Endothelial cell of umbilical vein (primary cell): ENCODE measurements at regions not wholly inside any gene's neighbourhood (a gene's known extent, or its start where the extent isn't known, plus 50 kb on each side); places are given as distances from the start of the nearest gene placed in this dataset.

Source experiments
- BruUV-seq: library from RNA; stranded (reverse); fragments of 400-500 nt; replicated peaks from 2 replicates; lab custom pipeline; 2021; lab: Mats Ljungman, UMichigan
- CTCF ChIA-PET: fragments of 300-600, 350-600 bp; sonication (Branson Sonifier 250); formaldehyde crosslinking; loops from one replicate; lab custom pipeline; 2021; ENCODE audit warnings: antibody characterized with exemption, inconsistent platforms; lab: Charles Lee
- POLR2A ChIA-PET: fragments of 300-600, 350-600 bp; sonication (Branson Sonifier 250); formaldehyde crosslinking; loops from one replicate; lab custom pipeline; 2021; ENCODE audit warnings: antibody characterized with exemption, inconsistent platforms; lab: Charles Lee
- DNase-seq: peaks from one replicate; pipeline ENCODE4 v3.0.0-alpha.2; 2011; ENCODE audit warnings: low read depth, low spot score
- FAIRE-seq: peaks from 2 replicates; lab custom pipeline; 2011; peaks lifted over from hg19 to GRCh38; lab: Jason Lieb, UNC
- H2AFZ ChIP-seq: 2 replicates; pipeline ENCODE4 v1.6.0; 2012; ENCODE audit warnings: low read depth, low read length, control low read depth, inconsistent platforms
- H3K27ac ChIP-seq: 2 replicates; pipeline ENCODE4 v1.5.1; 2011; ENCODE audit warnings: low read depth, mild to moderate bottlenecking, control low read depth, low read length, moderate library complexity; ENCODE audit not compliant: insufficient read depth
- H3K27me3 ChIP-seq, 2 experiments: 2 replicates each; pipeline versions ENCODE4 v1.6.0 to v1.6.1; 2011; ENCODE audit warnings: low read length in 2 of 2, mixed read lengths in 1 of 2; ENCODE audit not compliant: control insufficient read depth in 2 of 2, insufficient read depth in 2 of 2
- H3K36me3 ChIP-seq, 2 experiments: 2 replicates in 1 of 2; 3 replicates in 1 of 2; pipeline ENCODE4 v1.5.1; 2011; ENCODE audit warnings: low read length in 2 of 2, mild to moderate bottlenecking in 1 of 2, moderate library complexity in 1 of 2; ENCODE audit not compliant: control insufficient read depth in 2 of 2, insufficient read depth in 2 of 2; ENCODE audit errors: extremely low read depth in 1 of 2
- H3K4me1 ChIP-seq: 3 replicates; pipeline ENCODE4 v1.5.1; 2011; ENCODE audit warnings: mild to moderate bottlenecking, low read length; ENCODE audit not compliant: control insufficient read depth, insufficient read depth; ENCODE audit errors: extremely low read depth
- H3K4me2 ChIP-seq: 2 replicates; pipeline ENCODE4 v1.6.1; 2011; ENCODE audit warnings: low read length, control low read depth, mixed read lengths; ENCODE audit not compliant: insufficient read depth
- H3K4me3 ChIP-seq, 3 experiments: fragments of 200-600 bp in 1 of 3; sonication (generic), shearing (Covaris generic) in 1 of 3; replicated peaks in 1 of 3; 2 replicates each; pipeline ENCODE4 v1.5.1; 2011 to 2016; ENCODE audit warnings: control low read depth in 3 of 3, low read length in 3 of 3, mild to moderate bottlenecking in 2 of 3, inconsistent platforms in 1 of 3, low read depth in 1 of 3, moderate library complexity in 1 of 3; ENCODE audit not compliant: insufficient read depth in 1 of 3
- H3K79me2 ChIP-seq: 2 replicates; pipeline ENCODE4 v1.6.0; 2012; ENCODE audit warnings: low read length, inconsistent platforms; ENCODE audit not compliant: control insufficient read depth, insufficient read depth
- H3K9ac ChIP-seq: replicated peaks from 2 replicates; pipeline ENCODE3; 2011; ENCODE audit warnings: low read length, control low read depth; ENCODE audit not compliant: insufficient read depth; ENCODE audit errors: extremely low read depth
- H3K9me1 ChIP-seq: replicated peaks from 3 replicates; pipeline ENCODE4 v1.6.0; 2011; ENCODE audit warnings: mild to moderate bottlenecking, low read length; ENCODE audit not compliant: control insufficient read depth, insufficient read depth; ENCODE audit errors: extremely low read depth
- H3K9me3 ChIP-seq: replicated peaks from 2 replicates; pipeline ENCODE4 v1.5.1; 2012; ENCODE audit warnings: low read length, inconsistent platforms; ENCODE audit not compliant: control insufficient read depth, insufficient read depth
- H4K20me1 ChIP-seq: replicated peaks from 2 replicates; pipeline ENCODE3; 2011; ENCODE audit warnings: mild to moderate bottlenecking, low read length; ENCODE audit not compliant: control insufficient read depth, insufficient read depth; ENCODE audit errors: extremely low read depth
- CTCF ChIP-seq, 2 donors: IDR thresholded peaks; 1 replicate in 1 of 2; 2 replicates in 1 of 2; pipeline ENCODE4 v1.5.1; 2011; ENCODE audit warnings: low read length in 2 of 2, mild to moderate bottlenecking in 2 of 2, moderate library complexity in 2 of 2, control low read depth in 1 of 2, inconsistent platforms in 1 of 2, low read depth in 1 of 2; ENCODE audit not compliant: insufficient read depth in 1 of 2; ENCODE audit errors: extremely low read depth in 1 of 2
- EZH2 ChIP-seq: IDR thresholded peaks from 2 replicates; pipeline ENCODE4 v1.6.1; 2012; ENCODE audit warnings: borderline replicate concordance, low read depth, mild to moderate bottlenecking, moderate library complexity, low read length, inconsistent platforms; ENCODE audit not compliant: severe bottlenecking
- FOS ChIP-seq: IDR thresholded peaks from 2 replicates; pipeline ENCODE4 v1.6.1; 2011; ENCODE audit warnings: mild to moderate bottlenecking, low read length, moderate library complexity, borderline replicate concordance; ENCODE audit not compliant: insufficient read depth
- GATA2 ChIP-seq: IDR thresholded peaks from 2 replicates; pipeline ENCODE4 v1.7.0; 2011; ENCODE audit warnings: low read depth, mild to moderate bottlenecking, moderate library complexity, mixed read lengths, low read length; ENCODE audit not compliant: insufficient read length, insufficient read depth
- JUN ChIP-seq: IDR thresholded peaks from 2 replicates; pipeline ENCODE4 v1.6.1; 2011; ENCODE audit warnings: borderline replicate concordance, low read depth; ENCODE audit not compliant: insufficient read length, insufficient read depth
- MYC ChIP-seq: IDR thresholded peaks from one replicate; pipeline ENCODE4 v1.6.1; 2011; ENCODE audit warnings: mild to moderate bottlenecking, low read depth, low read length
- POLR2AphosphoS5 ChIP-seq: IDR thresholded peaks from 2 replicates; pipeline ENCODE4 v1.6.1; 2012; ENCODE audit warnings: low read depth, mild to moderate bottlenecking, control low read depth, low read length, moderate library complexity; ENCODE audit not compliant: insufficient read depth
- dilution Hi-C: fragments of 300-500 bp; cut with MboI; formaldehyde crosslinking; loops from one replicate; pipeline ENCODE4 v1.15.0; 2019; ENCODE audit warnings: low sequenced_read_pairs; ENCODE audit not compliant: extremely low pct_ligation_motif_present
- intact Hi-C: fragments of 100-400 bp; cut with micrococcal nuclease; formaldehyde crosslinking; loops from one replicate; pipeline ENCODE4 v1.10.0; 2022

DNA sequence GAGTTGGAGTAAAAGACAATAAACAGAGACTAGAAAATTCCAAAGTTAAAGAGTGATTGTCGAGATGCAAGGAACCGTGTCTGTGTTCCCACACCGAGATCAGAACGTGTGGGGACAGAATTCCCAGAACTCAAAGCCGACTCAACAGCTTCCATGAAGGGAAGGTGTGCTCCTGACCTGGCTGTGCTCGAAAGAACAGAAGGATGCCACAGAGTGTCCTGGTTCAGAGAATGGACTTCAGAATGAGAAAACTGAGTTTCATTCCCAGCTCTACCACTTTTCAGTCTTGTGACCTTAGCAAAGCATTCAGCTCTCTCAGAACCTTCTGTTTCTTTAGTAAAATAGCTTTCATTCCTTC is 420.0 kb upstream of the SLC30A5 start:
- Histone ChIP-seq H4K20me1 (no peaks in the 10 kb centered on the region), H3K9ac (no peak overlapping the region), H3K9me3 (no peaks in the 10 kb centered on the region), H3K27ac (no peak overlapping the region), H3K4me2 (no peak overlapping the region), H3K9me1 (no peaks in the 10 kb centered on the region), H3K4me3 (no peak overlapping the region), H3K79me2 (no peaks in the 10 kb centered on the region), H3K27me3 (peaks cover 0 to 2% of the 10 kb centered on the region in 2 experiments), H3K4me1 (no peaks in the 10 kb centered on the region), H2AFZ (no peak overlapping the region), H3K36me3 (no peaks in the 10 kb centered on the region)
- no peak for TF ChIP-seq CTCF (IDR thresholded peaks at IDR 0.05; ENCODE audit: extremely low read depth in 1 of 2, insufficient read depth in 1 of 2, low read depth in 1 of 2, low read length in 2 of 2)
- TF ChIP-seq EZH2 = no peak
- CTCF ChIA-PET = no interaction called here
- intact Hi-C loops = no loop called here
- no TSS peak for BruUV-seq
- FAIRE-seq (no peak), DNase-seq (no peak)
- POLR2A ChIA-PET = no interaction called here
- dilution Hi-C loops = no loop called here

GRCh38 chr5:68679041-68679440 is 414.8 kb upstream of the SLC30A5 start:
- intact Hi-C loops (no loop called here), dilution Hi-C loops (no loop called here)
- no peaks in the 10 kb centered on the region for H3K27me3 ChIP-seq
- no peaks in the 10 kb centered on the region for H3K9me1 ChIP-seq
- H3K4me3 ChIP-seq = no peak overlapping the region
- CTCF ChIA-PET = no interaction called here
- H3K9me3 ChIP-seq = no peaks in the 10 kb centered on the region
- no peaks in the 10 kb centered on the region for H3K79me2 ChIP-seq
- H3K9ac ChIP-seq = no peak overlapping the region
- no peak overlapping the region for H2AFZ ChIP-seq
- H3K27ac ChIP-seq = no peak overlapping the region
- H4K20me1 ChIP-seq = no peaks in the 10 kb centered on the region
- DNase-seq (no peak), FAIRE-seq (no peak)
- H3K4me2 ChIP-seq = no peak overlapping the region
- no peak for TF ChIP-seq JUN
- no peak for TF ChIP-seq POLR2AphosphoS5
- no peak for TF ChIP-seq FOS
- TF ChIP-seq GATA2 = no peak
- no peak for TF ChIP-seq MYC
- H3K36me3 ChIP-seq = no peaks in the 10 kb centered on the region
- no TSS peak for BruUV-seq
- no peaks in the 10 kb centered on the region for H3K4me1 ChIP-seq
- POLR2A ChIA-PET = no interaction called here
